MM.1S (cell line): ENCODE measurements at regions not wholly inside any gene's neighbourhood (a gene's known extent, or its start where the extent isn't known, plus 50 kb on each side); places are given as distances from the start of the nearest gene placed in this dataset.

Experiments used
- EZH2 ChIP-seq: fragments of 300-600 bp; sonication (generic); optimal IDR thresholded peaks from 2 replicates; pipeline ENCODE3; 2017; ENCODE audit warnings: low read depth, mild to moderate bottlenecking, antibody characterized with exemption, low read length, mixed read lengths
- TF ChIP-seq, protein P1 (sequence below): fragments of 300-600 bp; sonication (generic); IDR thresholded peaks from 2 replicates; pipeline ENCODE4 v1.5.1; 2016; ENCODE audit warnings: antibody characterized with exemption, low read length, mixed read lengths

DNA sequence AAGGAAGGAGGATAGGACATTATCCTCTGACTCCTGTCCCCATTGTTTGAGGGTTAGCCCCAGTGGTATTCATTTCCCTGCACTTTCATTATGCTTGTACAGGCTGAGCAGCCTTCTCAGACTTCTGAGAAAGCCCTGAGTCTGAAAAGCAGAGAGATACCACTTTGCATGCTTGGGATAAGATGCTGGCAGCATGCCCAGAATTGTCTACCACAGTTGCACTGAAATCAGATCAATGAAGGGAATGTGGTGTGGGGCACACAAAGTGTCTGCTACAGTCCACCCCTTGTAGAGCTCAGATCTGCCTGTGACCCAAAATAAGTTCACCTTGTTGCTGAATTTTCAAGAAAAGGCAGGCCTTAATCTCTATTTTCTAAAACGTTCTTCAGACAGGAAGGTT is 160.6 kb downstream of the CCT6B start:
- TF ChIP-seq, protein P1, sequence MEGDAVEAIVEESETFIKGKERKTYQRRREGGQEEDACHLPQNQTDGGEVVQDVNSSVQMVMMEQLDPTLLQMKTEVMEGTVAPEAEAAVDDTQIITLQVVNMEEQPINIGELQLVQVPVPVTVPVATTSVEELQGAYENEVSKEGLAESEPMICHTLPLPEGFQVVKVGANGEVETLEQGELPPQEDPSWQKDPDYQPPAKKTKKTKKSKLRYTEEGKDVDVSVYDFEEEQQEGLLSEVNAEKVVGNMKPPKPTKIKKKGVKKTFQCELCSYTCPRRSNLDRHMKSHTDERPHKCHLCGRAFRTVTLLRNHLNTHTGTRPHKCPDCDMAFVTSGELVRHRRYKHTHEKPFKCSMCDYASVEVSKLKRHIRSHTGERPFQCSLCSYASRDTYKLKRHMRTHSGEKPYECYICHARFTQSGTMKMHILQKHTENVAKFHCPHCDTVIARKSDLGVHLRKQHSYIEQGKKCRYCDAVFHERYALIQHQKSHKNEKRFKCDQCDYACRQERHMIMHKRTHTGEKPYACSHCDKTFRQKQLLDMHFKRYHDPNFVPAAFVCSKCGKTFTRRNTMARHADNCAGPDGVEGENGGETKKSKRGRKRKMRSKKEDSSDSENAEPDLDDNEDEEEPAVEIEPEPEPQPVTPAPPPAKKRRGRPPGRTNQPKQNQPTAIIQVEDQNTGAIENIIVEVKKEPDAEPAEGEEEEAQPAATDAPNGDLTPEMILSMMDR, result no peak
- TF ChIP-seq EZH2, result no peak
